ENCODE measurements at regions not wholly inside any gene's neighbourhood (a gene's known extent, or its start where the extent isn't known, plus 50 kb on each side); places are given as distances from the start of the nearest gene placed in this dataset.
"Not testable (repeated sequence)": the region's sequence is repeated elsewhere in the genome, so short reads cannot be mapped to it uniquely, and the experiment has no call there.

- TF ChIP-seq CTCF (conservative IDR thresholded peaks at IDR 0.05; ENCODE audit: low read depth in 2 of 2) (no peak), ETS1 (IDR thresholded peaks at IDR 0.05) (no peak), REST (IDR thresholded peaks at IDR 0.05; ENCODE audit: unreplicated experiment) (no peak), STAT1 (IDR thresholded peaks at IDR 0.05; ENCODE audit: unreplicated experiment) (no peak), EZH2 (IDR thresholded peaks at IDR 0.05; ENCODE audit: low read depth, unreplicated experiment) (no peak), ZNF114 (CRISPR knock-in tag; IDR thresholded peaks at IDR 0.05) (no peak), JUNB (IDR thresholded peaks at IDR 0.05; ENCODE audit: unreplicated experiment) (no peak)
Measured at GRCh38 chr6:14559746-14560536, 442.4 kb downstream of the CD83 start (continued).

GRCh38 chr6:14561563-14561962 lies 444.0 kb downstream of the CD83 start:
- H3K4me3 Mint-ChIP-seq; H3F3A ChIP-seq (replicated peaks; ENCODE audit: low read depth): not testable (repeated sequence)
- peaks cover 21% of the 10 kb centered on the region for H3K4me1 Mint-ChIP-seq

More at GRCh38 chr6:14561563-14561962, 444.0 kb downstream of the CD83 start:
- H2AFZ ChIP-seq; H3K27me3 ChIP-seq (ENCODE audit: insufficient read depth); ATAC-seq; H3K4me2 ChIP-seq; DNase-seq (ENCODE audit: low spot score); H3K36me3 Mint-ChIP-seq (ENCODE audit: low read depth); H3K27ac Mint-ChIP-seq; H3K4me1 ChIP-seq (ENCODE audit: insufficient read depth); H3K27ac ChIP-seq (ENCODE audit: low read depth); H3K4me3 ChIP-seq; H3K36me3 ChIP-seq (ENCODE audit: insufficient read depth); H3K27me3 Mint-ChIP-seq (ENCODE audit: insufficient read depth, low read depth, poor library complexity); H3K79me2 ChIP-seq (replicated peaks; ENCODE audit: insufficient read depth); H4K20me1 ChIP-seq (replicated peaks; ENCODE audit: insufficient read depth): not testable (repeated sequence)
- peaks cover 19% of the 10 kb centered on the region; the same call in 1 of the 2 replicates for H3K9me2 ChIP-seq (ENCODE audit: insufficient read depth)
- H3K9me3 Mint-ChIP-seq = peaks cover 11% of the 10 kb centered on the region
